Activated CD4-positive, alpha-beta T cell treated with anti-CD3 and anti-CD28 coated beads, Interleukin-10, Interleukin-2, amounts not matched to agents 100 ng/mL and 50 ng/mL, durations not matched to agents 16 hours and 8 hours (primary cell): ENCODE measurements at regions not wholly inside any gene's neighbourhood (a gene's known extent, or its start where the extent isn't known, plus 50 kb on each side); places are given as distances from the start of the nearest gene placed in this dataset.

Experiments used
- DNase-seq: peaks from one replicate; pipeline ENCODE4 v3.0.0-alpha.2; 2020

GRCh38 chr15:47950447-47950846, 170.3 kb upstream of the SLC24A5 start:
- DNase-seq = no peak

DNA sequence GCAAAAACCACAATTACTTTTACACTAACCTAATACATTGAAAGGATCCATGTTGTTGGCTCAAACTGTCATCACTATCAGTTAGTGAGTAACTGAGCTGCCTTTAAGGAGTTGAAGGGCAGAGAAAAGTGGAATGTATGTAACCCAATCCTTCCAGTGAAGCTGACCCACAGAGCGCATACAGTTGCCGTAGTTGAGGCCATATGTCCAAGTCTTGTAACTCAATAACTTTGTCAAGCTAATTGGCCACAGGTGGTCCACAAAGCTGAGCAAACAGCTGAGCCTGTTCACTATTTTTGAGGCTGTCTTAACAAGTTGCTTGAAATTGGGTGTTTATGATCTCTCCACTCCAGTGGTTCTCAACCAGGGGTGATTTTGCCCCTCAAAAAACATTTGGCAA, 169.0 kb upstream of the SLC24A5 start:
- DNase-seq = no peak

- DNase-seq = no peak
Observed at GRCh38 chr15:47954196-47954595, 166.6 kb upstream of the SLC24A5 start.

DNA sequence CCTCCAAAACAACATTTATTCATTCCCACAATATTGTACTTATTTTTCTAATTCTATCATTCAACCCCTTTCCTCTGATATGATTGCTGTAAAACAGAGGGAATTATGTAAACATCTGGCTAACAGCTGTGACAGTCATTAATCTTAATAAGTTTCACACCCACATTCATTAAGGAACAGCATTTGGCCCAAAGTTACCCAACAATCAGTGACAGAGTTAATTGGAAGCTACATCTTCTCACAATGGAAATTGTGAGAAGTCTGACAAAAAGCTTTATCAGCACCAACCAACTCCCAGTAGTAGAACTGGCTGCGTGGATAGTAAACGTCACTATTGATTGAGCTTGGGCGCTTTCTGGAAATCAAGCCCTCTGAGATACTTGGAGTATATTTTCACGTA, 165.8 kb upstream of the SLC24A5 start:
- no peak for DNase-seq

DNA sequence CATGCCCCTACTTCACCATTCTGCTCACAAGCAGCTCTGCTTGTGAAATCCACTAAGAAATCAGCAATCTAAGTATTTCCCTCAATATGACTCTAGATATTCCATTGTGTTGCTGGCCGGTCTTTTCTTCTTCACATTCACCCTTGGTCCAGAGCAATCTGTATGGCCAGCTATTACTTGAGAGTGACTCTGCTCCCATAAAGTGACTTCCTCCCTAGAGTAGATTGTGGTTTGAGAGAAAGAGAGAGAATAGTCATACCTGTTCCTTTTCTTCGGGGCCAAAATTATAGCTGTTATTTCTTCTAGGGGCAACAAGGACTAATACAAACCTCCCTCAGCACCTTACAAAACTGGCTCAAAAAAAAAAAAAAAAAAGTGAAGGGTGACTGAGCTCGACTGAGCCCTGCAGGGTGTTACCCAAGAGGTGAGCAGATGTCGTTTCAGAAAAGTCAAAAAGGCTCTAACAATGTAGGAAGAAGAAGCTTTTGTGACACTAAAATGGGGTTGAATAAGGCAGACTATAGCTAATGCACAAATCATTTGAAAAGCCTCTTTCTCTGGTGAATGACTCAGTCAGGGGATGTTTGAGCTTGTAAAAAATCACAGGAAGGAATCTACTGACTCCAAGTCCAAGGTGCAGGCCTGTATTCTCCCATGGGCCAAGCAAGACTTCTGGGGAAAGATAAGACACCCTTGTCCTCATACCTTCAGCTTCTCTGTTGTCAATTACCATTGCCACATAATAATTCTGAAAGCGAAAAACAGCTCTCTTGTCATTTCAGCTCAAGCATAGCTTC, 161.0 kb upstream of the SLC24A5 start:
- peak; percentile 7 for DNase-seq

DNA sequence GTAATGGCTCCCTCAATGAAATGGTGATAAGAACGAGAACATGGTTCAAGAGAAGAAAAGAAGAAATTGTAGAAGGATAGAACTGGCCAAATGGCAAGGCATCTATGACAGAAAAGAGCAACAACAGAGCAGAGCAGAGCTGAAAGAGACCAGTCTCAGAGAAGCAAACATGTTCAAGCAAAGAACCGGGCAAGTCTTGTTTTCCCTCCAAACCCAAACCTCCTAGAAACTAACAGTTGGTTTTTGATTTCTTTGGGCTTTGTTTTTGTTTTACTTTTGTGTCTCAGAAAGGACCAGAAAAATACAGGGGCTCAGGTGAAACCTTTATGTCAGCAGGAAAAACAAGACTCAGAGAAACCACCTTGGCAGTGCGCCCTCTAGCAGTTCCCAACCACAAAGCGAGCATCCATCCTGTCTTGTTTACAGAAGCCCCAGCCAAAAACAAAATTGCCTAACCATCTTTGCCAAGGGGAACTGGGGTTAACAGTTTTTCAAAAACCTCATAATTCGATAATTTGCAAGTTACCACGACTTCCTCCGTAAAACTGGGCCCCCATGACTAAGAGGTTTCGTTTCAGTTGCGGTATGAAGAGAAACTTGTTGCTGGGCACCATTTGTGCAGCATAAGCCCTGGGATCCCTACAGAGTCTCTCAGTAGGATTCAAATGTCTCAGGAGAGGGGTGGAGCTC, 159.2 kb upstream of the SLC24A5 start:
- DNase-seq = peak; percentile 83

DNA sequence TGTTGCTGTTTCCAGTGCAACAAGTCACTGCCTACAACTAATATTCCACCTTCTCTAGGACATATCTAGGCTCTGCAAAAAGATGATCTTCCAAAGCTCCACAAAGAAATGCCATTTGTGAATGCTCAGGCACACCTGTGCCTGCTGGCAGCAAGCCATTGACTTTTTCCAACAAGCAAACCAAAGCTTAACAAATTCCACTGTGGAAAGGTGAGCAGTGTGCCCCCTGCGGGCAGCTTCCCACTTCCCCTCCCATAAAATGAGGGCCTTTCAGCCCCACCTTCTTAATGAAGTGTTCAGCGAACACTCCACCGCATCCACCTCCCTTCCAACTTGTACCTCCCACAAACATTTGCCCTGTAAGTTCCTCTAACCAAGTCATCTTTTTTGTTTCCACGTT, 157.5 kb upstream of the SLC24A5 start:
- no peak for DNase-seq

GRCh38 chr15:47964229-47964628, 156.6 kb upstream of the SLC24A5 start:
- no peak for DNase-seq

GRCh38 chr15:47965297-47965696, 155.5 kb upstream of the SLC24A5 start:
- no peak for DNase-seq

DNA sequence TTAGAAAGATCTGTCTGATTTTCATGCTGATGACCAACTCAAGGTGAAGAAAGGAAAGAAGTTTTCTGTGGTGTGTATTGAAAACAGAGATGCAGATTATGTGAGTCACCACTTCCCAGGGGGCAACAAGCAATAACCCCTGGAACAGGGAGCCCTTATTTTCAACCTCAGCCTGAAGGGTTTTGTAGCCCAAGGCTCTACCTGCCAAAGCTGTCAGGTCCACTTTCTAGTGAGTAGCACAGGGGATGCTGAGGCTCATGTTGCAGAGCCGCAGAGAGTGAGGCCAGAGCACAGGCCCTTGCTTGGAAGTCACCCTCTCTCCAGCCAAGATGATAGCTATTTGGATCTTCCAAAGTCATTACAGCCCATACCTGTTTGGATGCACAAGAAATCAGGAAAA, 152.2 kb upstream of the SLC24A5 start:
- no peak for DNase-seq

GRCh38 chr15:47971637-47972036, 149.2 kb upstream of the SLC24A5 start:
- no peak for DNase-seq

GRCh38 chr15:47972738-47973137, 148.1 kb upstream of the SLC24A5 start:
- no peak for DNase-seq

DNA sequence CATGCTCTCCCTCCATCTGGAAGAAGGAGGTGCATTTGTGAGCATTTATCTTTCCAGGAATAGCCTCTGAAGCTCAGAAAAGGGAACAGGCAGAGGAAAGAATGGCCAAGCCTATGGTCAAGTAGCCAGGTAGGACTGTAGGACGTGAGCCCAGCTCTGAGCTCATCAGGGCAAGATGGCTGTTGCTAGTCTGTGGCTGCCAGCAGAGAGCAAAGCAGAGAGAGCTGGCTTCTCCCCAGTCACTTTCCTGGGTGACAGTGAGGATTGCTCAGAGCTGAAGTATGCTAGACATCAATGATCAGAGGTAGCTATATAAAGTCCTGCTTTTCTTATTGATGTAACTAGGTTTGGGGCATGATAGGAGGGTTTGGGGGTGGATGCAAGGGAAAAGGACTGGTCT, 146.1 kb upstream of the SLC24A5 start:
- DNase-seq = no peak

DNA sequence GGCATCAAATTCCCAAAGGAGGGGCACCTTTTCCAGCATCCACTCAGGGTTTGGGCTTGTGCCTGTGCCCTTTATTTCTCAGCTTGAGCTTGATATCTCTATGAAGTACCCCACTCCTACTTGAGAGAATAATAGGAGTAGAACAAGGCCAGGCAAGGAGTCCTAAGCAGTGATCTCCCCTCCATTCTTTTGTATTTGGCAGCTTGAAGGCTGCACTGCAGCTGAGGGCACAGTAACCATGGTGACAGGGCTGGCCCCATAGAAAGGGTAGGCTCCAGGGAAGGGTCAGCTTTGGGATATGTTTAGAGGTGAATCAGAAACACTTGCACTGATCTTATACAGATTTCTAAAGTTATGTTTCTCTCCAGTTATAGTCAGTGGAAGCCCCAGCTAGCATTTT, 145.4 kb upstream of the SLC24A5 start:
- DNase-seq = no peak

DNA sequence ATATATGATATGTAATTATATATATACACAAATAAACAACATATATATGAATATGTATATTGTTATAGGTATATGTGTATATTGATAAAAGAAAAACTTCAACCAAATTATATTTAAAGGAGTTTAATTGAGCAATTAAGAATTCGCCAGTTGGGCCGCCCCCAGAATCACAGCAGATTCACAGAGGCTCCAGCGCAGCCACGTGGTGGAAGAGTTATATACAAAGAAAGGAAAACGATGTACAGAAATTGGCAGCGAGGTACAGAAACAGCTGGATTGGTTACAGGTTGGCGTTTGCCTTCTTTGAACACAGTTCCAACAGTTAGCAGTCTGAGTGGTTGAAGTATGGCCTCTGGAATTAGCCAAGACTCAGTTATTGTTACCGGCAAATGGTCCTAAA, 137.3 kb upstream of the SLC24A5 start:
- DNase-seq = no peak

DNA sequence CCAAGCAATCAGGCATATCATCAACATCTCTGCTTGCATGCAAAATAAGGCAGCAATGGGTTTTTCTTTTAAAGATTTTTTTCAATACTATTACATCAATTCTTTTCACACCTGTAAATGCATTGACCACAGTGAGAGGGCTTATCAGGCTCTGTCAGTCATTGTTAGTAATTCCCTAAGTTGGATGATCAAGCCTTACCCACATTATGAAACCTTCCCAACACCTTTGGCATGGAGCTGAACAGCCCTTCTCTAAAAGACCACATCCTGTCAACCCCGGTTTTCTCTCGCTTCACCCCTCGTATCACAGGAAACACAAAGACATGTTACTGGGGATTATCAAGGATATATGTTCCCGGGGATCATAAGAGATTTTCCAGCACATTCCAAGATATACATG, 135.2 kb upstream of the SLC24A5 start:
- DNase-seq = peak; percentile 8

DNA sequence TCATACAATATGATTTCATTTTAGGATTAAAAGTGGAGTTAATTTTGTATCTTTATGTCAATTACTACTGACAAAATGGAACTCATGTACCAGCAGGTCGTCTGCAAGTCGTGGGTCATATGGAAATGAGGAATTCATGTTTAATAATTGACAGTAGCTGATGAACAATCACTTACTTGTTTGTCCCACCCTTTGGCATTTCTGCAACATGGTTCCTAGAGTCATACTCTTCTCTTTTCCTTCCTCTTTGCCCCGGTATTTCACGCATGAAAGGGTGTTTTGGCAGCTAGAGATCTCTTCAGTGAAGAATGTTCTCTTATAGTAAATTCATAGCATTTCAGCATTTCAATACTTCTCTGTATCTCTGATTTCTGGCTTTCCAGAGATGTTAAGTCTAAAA, 133.3 kb upstream of the SLC24A5 start:
- no peak for DNase-seq

DNA sequence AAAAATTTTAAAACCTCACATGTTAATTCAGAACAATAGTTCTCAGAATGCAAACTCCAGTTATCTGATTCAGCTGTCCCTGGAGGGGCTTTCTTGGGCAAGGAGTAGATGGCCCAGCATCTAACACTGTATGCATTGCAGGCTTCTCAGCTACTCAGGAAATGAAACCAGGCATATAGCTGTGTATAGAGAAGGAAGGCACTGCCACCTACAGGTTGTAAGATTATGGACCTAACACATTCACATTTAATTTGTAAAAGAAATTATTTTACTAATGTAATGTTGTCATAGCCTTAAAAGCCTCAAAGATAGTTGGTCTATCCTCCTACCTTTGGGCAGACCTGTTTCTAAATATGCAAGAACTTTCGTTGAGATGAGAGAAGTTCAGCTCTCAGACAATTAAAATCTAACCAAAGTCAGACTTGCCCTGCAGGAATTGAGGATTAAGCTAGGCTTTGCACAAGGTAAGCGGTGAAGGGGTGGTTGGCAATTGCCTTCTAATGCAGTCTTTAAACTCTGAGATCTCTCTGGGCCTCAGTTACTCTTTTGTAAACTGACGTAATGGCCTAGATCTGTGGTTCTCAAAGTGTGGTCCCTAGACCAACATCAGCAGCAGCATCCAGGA, 132.8 kb upstream of the SLC24A5 start:
- peak; percentile 63 for DNase-seq

DNA sequence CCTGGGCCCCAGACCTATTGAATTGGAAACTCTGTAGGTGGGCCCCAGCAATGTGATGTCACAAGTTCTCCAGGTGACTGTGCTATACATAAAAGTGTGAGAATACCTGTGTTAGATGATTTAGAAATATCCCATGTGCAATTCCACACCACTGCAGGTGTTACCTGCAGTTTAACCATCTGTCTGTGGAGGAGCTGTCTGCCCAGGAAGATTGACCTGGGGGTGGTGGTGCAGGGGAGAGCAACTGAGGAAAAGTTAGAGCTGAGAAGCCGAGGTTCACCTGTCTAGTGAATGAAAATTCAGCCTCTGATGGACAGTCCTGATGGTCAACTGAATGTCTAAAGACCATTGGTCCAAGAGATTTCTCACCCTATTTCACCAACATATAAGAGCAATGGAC, 132.2 kb upstream of the SLC24A5 start:
- DNase-seq = no peak

GRCh38 chr15:47990821-47991220, 130.0 kb upstream of the SLC24A5 start:
- DNase-seq = no peak

- DNase-seq = no peak
Observed at GRCh38 chr15:47991357-47991756, 129.4 kb upstream of the SLC24A5 start.

- no peak for DNase-seq
Observed at GRCh38 chr15:47993051-47993450, 127.7 kb upstream of the SLC24A5 start.

- no peak for DNase-seq
Observed at GRCh38 chr15:47997195-47998080, 123.4 kb upstream of the SLC24A5 start.
